Activated naive CD8-positive, alpha-beta T cell treated with anti-CD3 and anti-CD28 coated beads, Interleukin-2, amount 10 ng/mL, durations not matched to agents 7 days and 5 days (primary cell): ENCODE measurements at regions not wholly inside any gene's neighbourhood (a gene's known extent, or its start where the extent isn't known, plus 50 kb on each side); places are given as distances from the start of the nearest gene placed in this dataset.
"Not testable (repeated sequence)": the region's sequence is repeated elsewhere in the genome, so short reads cannot be mapped to it uniquely, and the experiment has no call there.

Experiments used
- ATAC-seq: fragments of 150-1000 bp; cut with Tn5 transposase; one replicate; pipeline ENCODE4 v1.10.0; 2021; ENCODE audit warnings: low read depth, moderate library complexity
- POLR2A ChIA-PET: fragments of 350-600 bp; sonication (Branson Sonifier 250); formaldehyde crosslinking; loops from one replicate; lab custom pipeline; 2021; ENCODE audit warnings: antibody characterized with exemption; lab: Charles Lee
- DNase-seq: peaks from one replicate; pipeline ENCODE4 v3.0.0; 2021
- H3K27ac Mint-ChIP-seq: one replicate; pipeline ENCODE4 v1.8.0; 2022; ENCODE audit warnings: mild to moderate bottlenecking, mixed read lengths
- H3K27me3 Mint-ChIP-seq: one replicate; pipeline ENCODE4 v1.8.0; 2022; ENCODE audit warnings: mild to moderate bottlenecking, moderate library complexity, mixed read lengths
- H3K36me3 Mint-ChIP-seq: one replicate; pipeline ENCODE4 v1.8.0; 2021; ENCODE audit warnings: mild to moderate bottlenecking, mixed read lengths
- H3K4me1 Mint-ChIP-seq: one replicate; pipeline ENCODE4 v1.8.0; 2021; ENCODE audit warnings: mixed read lengths
- H3K4me3 Mint-ChIP-seq: one replicate; pipeline ENCODE4 v1.8.0; 2022; ENCODE audit warnings: mild to moderate bottlenecking, moderate library complexity, mixed read lengths
- H3K9me3 Mint-ChIP-seq: one replicate; pipeline ENCODE4 v1.8.0; 2021; ENCODE audit warnings: mixed read lengths

GRCh38 chr7:138325434-138325833 lies 134.6 kb upstream of the TRIM24 start:
- H3K27ac Mint-ChIP-seq: no peak overlapping the region
- no peak overlapping the region for H3K4me3 Mint-ChIP-seq
- peaks cover 13% of the 10 kb centered on the region for H3K9me3 Mint-ChIP-seq
- no peaks in the 10 kb centered on the region for H3K27me3 Mint-ChIP-seq
- ATAC-seq (no peak), DNase-seq (no peak)
- POLR2A ChIA-PET: no interaction called here
- no peaks in the 10 kb centered on the region for H3K4me1 Mint-ChIP-seq
- H3K36me3 Mint-ChIP-seq: peaks cover 1% of the 10 kb centered on the region

- Mint-ChIP-seq H3K36me3 (peaks cover 1% of the 10 kb centered on the region), H3K27me3 (no peaks in the 10 kb centered on the region), H3K27ac (no peak overlapping the region), H3K4me1 (no peaks in the 10 kb centered on the region), H3K4me3 (no peak overlapping the region), H3K9me3 (peaks cover 15% of the 10 kb centered on the region)
- POLR2A ChIA-PET: no interaction called here
- DNase-seq (no peak), ATAC-seq (no peak)
These were observed 131.8 kb upstream of the TRIM24 start for GRCh38 chr7:138328215-138328614.

GRCh38 chr7:138332850-138333249 lies 127.2 kb upstream of the TRIM24 start:
- H3K4me3 Mint-ChIP-seq, H3K27me3 Mint-ChIP-seq, H3K36me3 Mint-ChIP-seq, DNase-seq, POLR2A ChIA-PET, ATAC-seq, H3K27ac Mint-ChIP-seq, H3K4me1 Mint-ChIP-seq: not testable (repeated sequence)
- peaks cover 14% of the 10 kb centered on the region for H3K9me3 Mint-ChIP-seq

GRCh38 chr7:138338361-138338760 lies 121.7 kb upstream of the TRIM24 start:
- Mint-ChIP-seq H3K27ac (no peak overlapping the region), H3K9me3 (peaks cover 19% of the 10 kb centered on the region), H3K27me3 (no peaks in the 10 kb centered on the region), H3K36me3 (no peaks in the 10 kb centered on the region), H3K4me3 (no peak overlapping the region), H3K4me1 (no peaks in the 10 kb centered on the region)
- ATAC-seq: no peak
- POLR2A ChIA-PET: no interaction called here
- no peak for DNase-seq

- DNase-seq, H3K4me1 Mint-ChIP-seq, H3K27ac Mint-ChIP-seq, POLR2A ChIA-PET, H3K27me3 Mint-ChIP-seq, H3K36me3 Mint-ChIP-seq, ATAC-seq, H3K4me3 Mint-ChIP-seq: not testable (repeated sequence)
- H3K9me3 Mint-ChIP-seq: peaks cover 21% of the 10 kb centered on the region
These were observed 120.8 kb upstream of the TRIM24 start for GRCh38 chr7:138339229-138339628.

- H3K4me3 Mint-ChIP-seq: no peak overlapping the region
- H3K36me3 Mint-ChIP-seq: no peaks in the 10 kb centered on the region
- POLR2A ChIA-PET: no interaction called here
- H3K9me3 Mint-ChIP-seq: peaks cover 30% of the 10 kb centered on the region
- no peak for ATAC-seq
- H3K4me1 Mint-ChIP-seq: no peaks in the 10 kb centered on the region
- H3K27ac Mint-ChIP-seq: no peak overlapping the region
- H3K27me3 Mint-ChIP-seq: no peaks in the 10 kb centered on the region
- DNase-seq: no peak
These were observed 117.1 kb upstream of the TRIM24 start for GRCh38 chr7:138342990-138343389.

- H3K4me3 Mint-ChIP-seq: no peak overlapping the region
- DNase-seq: no peak
- H3K4me1 Mint-ChIP-seq: no peaks in the 10 kb centered on the region
- H3K27me3 Mint-ChIP-seq: no peaks in the 10 kb centered on the region
- ATAC-seq: no peak
- no peak overlapping the region for H3K27ac Mint-ChIP-seq
- H3K36me3 Mint-ChIP-seq: no peaks in the 10 kb centered on the region
- peaks cover 24% of the 10 kb centered on the region for H3K9me3 Mint-ChIP-seq
- POLR2A ChIA-PET: no interaction called here
These were observed 114.5 kb upstream of the TRIM24 start for GRCh38 chr7:138345567-138345966.

GRCh38 chr7:138346975-138347374 lies 113.1 kb upstream of the TRIM24 start:
- Mint-ChIP-seq H3K4me1 (no peaks in the 10 kb centered on the region), H3K36me3 (no peaks in the 10 kb centered on the region), H3K27ac (no peak overlapping the region), H3K27me3 (no peaks in the 10 kb centered on the region), H3K4me3 (no peak overlapping the region), H3K9me3 (peaks cover 28% of the 10 kb centered on the region)
- no peak for DNase-seq
- ATAC-seq: no peak
- POLR2A ChIA-PET: no interaction called here

GRCh38 chr7:138349841-138350700 lies 110.0 kb upstream of the TRIM24 start:
- ATAC-seq (no peak), DNase-seq (no peak)
- no peaks in the 10 kb centered on the region for H3K27me3 Mint-ChIP-seq
- H3K4me1 Mint-ChIP-seq: no peaks in the 10 kb centered on the region
- no peak overlapping the region for H3K4me3 Mint-ChIP-seq
- no peak overlapping the region for H3K27ac Mint-ChIP-seq
- no peaks in the 10 kb centered on the region for H3K36me3 Mint-ChIP-seq
- POLR2A ChIA-PET: no interaction called here
- H3K9me3 Mint-ChIP-seq: peaks cover 21% of the 10 kb centered on the region

GRCh38 chr7:138350701-138351357 lies 109.2 kb upstream of the TRIM24 start:
- H3K4me3 Mint-ChIP-seq: no peak overlapping the region
- peaks cover 16% of the 10 kb centered on the region for H3K9me3 Mint-ChIP-seq
- H3K4me1 Mint-ChIP-seq: no peaks in the 10 kb centered on the region
- DNase-seq: no peak
- POLR2A ChIA-PET: no interaction called here
- no peaks in the 10 kb centered on the region for H3K36me3 Mint-ChIP-seq
- H3K27ac Mint-ChIP-seq: no peak overlapping the region
- no peak for ATAC-seq
- H3K27me3 Mint-ChIP-seq: no peaks in the 10 kb centered on the region

- POLR2A ChIA-PET: no interaction called here
- ATAC-seq (no peak), DNase-seq (no peak)
- Mint-ChIP-seq H3K4me3 (no peak overlapping the region), H3K36me3 (no peaks in the 10 kb centered on the region), H3K4me1 (no peaks in the 10 kb centered on the region), H3K9me3 (peaks cover 12% of the 10 kb centered on the region), H3K27me3 (no peaks in the 10 kb centered on the region), H3K27ac (no peak overlapping the region)
These were observed 107.2 kb upstream of the TRIM24 start for GRCh38 chr7:138352570-138353461.

- Mint-ChIP-seq H3K27ac (no peak overlapping the region), H3K27me3 (no peaks in the 10 kb centered on the region), H3K4me3 (no peak overlapping the region), H3K4me1 (no peaks in the 10 kb centered on the region), H3K36me3 (no peaks in the 10 kb centered on the region), H3K9me3 (peaks cover 10% of the 10 kb centered on the region)
- no peak for DNase-seq
- no peak for ATAC-seq
- POLR2A ChIA-PET: no interaction called here
These were observed 106.0 kb upstream of the TRIM24 start for GRCh38 chr7:138354066-138354465.

- H3K36me3 Mint-ChIP-seq: no peaks in the 10 kb centered on the region
- no peaks in the 10 kb centered on the region for H3K4me1 Mint-ChIP-seq
- no peak for DNase-seq
- H3K27me3 Mint-ChIP-seq: no peaks in the 10 kb centered on the region
- POLR2A ChIA-PET: no interaction called here
- no peak overlapping the region for H3K4me3 Mint-ChIP-seq
- no peak overlapping the region for H3K27ac Mint-ChIP-seq
- no peak for ATAC-seq
- H3K9me3 Mint-ChIP-seq: peaks cover 7% of the 10 kb centered on the region
These were observed 104.8 kb upstream of the TRIM24 start for GRCh38 chr7:138355254-138355653.
